ENCODE measurements at regions not wholly inside any gene's neighbourhood (a gene's known extent, or its start where the extent isn't known, plus 50 kb on each side); places are given as distances from the start of the nearest gene placed in this dataset.

- TF ChIP-seq, protein P1, sequence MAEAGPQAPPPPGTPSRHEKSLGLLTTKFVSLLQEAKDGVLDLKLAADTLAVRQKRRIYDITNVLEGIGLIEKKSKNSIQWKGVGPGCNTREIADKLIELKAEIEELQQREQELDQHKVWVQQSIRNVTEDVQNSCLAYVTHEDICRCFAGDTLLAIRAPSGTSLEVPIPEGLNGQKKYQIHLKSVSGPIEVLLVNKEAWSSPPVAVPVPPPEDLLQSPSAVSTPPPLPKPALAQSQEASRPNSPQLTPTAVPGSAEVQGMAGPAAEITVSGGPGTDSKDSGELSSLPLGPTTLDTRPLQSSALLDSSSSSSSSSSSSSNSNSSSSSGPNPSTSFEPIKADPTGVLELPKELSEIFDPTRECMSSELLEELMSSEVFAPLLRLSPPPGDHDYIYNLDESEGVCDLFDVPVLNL (CRISPR knock-in tag; IDR thresholded peaks at IDR 0.05; ENCODE audit: borderline replicate concordance, low read depth): no peak
- TF ChIP-seq, protein P2, sequence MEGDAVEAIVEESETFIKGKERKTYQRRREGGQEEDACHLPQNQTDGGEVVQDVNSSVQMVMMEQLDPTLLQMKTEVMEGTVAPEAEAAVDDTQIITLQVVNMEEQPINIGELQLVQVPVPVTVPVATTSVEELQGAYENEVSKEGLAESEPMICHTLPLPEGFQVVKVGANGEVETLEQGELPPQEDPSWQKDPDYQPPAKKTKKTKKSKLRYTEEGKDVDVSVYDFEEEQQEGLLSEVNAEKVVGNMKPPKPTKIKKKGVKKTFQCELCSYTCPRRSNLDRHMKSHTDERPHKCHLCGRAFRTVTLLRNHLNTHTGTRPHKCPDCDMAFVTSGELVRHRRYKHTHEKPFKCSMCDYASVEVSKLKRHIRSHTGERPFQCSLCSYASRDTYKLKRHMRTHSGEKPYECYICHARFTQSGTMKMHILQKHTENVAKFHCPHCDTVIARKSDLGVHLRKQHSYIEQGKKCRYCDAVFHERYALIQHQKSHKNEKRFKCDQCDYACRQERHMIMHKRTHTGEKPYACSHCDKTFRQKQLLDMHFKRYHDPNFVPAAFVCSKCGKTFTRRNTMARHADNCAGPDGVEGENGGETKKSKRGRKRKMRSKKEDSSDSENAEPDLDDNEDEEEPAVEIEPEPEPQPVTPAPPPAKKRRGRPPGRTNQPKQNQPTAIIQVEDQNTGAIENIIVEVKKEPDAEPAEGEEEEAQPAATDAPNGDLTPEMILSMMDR (IDR thresholded peaks at IDR 0.05): no peak
- TF ChIP-seq SP1 (CRISPR knock-in tag; conservative IDR thresholded peaks at IDR 0.05) (no peak), ZBTB21 (CRISPR knock-in tag; IDR thresholded peaks at IDR 0.05; ENCODE audit: borderline replicate concordance) (no peak), JUN (CRISPR knock-in tag; IDR thresholded peaks at IDR 0.05) (no peak)
These were observed 532.5 kb upstream of the SLC39A10 start for GRCh38 chr2:195124391-195125079.

Measured in WTC11 (cell line).